Retinal pigment epithelial cell (primary cell): ENCODE measurements at regions not wholly inside any gene's neighbourhood (a gene's known extent, or its start where the extent isn't known, plus 50 kb on each side); places are given as distances from the start of the nearest gene placed in this dataset.

Experiments
- DNase-seq: peaks from one replicate; pipeline ENCODE4 v3.0.0-alpha.2; 2010; ENCODE audit warnings: low read depth
- H3K4me3 ChIP-seq: 2 replicates; pipeline ENCODE4 v1.5.1; 2011; ENCODE audit warnings: mild to moderate bottlenecking, low read length, control low read depth, moderate library complexity
- TF ChIP-seq, protein P1 (sequence below): conservative IDR thresholded peaks from 2 replicates; pipeline ENCODE4 v1.5.1; 2011; ENCODE audit warnings: low read depth, low read length, control low read depth, inconsistent platforms

DNA sequence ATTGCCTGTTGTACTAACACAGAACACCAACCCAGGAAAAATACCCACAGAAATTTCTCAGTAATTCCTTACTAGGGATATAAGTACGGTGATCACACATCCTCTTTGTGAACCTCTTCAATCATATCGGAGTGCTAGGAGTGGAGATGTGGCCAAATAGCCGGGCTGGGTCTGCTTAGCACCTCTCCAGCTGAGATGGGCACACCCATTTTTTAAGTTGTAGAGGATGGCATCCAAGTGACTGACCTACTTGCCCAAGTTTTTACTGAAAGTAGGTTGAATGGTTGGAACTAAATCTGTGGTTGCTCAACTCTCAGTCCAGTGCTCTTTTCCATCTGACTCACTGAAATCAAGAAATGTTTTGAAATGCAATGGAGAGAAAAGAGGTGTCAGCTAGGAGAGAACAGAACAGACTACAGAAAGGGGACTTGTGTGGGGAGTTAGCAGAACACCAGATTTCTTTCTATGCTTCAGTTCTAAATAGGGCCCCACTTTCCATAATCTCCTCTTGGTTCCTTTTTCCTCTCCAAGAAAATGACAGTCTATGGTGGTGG lies 68.7 kb upstream of the FSHR start:
- TF ChIP-seq, protein P1, sequence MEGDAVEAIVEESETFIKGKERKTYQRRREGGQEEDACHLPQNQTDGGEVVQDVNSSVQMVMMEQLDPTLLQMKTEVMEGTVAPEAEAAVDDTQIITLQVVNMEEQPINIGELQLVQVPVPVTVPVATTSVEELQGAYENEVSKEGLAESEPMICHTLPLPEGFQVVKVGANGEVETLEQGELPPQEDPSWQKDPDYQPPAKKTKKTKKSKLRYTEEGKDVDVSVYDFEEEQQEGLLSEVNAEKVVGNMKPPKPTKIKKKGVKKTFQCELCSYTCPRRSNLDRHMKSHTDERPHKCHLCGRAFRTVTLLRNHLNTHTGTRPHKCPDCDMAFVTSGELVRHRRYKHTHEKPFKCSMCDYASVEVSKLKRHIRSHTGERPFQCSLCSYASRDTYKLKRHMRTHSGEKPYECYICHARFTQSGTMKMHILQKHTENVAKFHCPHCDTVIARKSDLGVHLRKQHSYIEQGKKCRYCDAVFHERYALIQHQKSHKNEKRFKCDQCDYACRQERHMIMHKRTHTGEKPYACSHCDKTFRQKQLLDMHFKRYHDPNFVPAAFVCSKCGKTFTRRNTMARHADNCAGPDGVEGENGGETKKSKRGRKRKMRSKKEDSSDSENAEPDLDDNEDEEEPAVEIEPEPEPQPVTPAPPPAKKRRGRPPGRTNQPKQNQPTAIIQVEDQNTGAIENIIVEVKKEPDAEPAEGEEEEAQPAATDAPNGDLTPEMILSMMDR: no peak
- H3K4me3 ChIP-seq: no peak overlapping the region
- DNase-seq: no peak

DNA sequence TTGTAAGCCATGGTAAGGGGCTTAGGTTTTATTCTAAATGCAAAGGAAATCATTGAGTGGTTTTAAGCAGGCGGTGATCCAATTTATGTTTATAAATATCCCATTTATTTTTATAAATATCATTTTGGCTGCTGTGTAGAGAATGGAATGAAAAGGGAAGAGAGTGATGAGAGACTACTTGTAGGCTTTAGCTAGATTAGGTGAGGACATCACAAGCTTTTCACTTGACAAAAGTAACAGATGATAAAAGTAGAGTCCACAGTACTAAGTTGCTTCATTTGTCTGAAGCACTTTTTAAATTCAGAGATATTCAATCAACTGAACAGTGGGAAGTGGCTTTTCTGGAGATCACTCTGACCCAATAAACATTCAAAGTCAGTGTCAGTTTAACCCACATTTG lies 65.4 kb upstream of the FSHR start:
- DNase-seq: no peak
- TF ChIP-seq, protein P1: no peak
- H3K4me3 ChIP-seq: no peak overlapping the region

DNA sequence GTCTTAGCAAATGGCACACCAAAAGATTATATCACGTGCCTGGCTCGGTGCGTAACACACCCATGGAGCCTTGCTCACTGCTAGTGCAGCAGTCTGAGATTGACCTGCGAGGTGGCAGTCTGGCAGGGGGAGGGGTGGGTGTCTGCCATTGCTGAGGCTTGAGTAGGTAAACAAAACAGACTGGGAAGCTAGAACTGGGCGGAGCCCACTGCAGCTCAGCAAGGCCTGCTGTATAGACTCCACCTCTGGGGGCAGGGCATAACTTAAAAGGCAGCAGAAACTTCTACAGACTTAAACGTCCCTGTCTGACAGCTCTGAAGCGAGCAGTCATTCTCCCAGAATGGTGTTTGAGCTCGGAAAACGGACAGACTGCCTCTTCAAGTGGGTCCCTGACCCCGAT lies 55.9 kb upstream of the FSHR start:
- no peak overlapping the region for H3K4me3 ChIP-seq
- no peak for DNase-seq
- TF ChIP-seq, protein P1: no peak

DNA sequence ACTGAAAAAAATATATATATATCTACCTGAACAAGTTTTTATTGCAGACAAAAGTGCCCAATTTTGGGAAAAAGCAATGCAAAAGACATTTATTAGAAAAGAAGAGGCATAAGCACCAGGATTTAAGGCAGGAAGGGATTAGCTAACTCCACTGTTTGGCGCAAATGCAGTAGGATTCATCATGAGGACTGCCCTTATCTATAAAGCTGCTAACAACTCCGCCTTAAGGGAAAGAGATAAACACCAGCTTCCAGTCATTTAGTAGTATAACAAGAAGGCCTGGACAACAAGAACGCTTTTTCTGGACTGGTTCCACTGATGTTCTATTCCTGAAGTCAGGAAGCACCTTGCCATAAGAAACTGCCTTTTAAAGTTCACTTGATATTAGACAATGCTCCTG lies 52.9 kb upstream of the FSHR start:
- DNase-seq: no peak
- TF ChIP-seq, protein P1: no peak

More for the DNA sequence above, 52.9 kb upstream of the FSHR start:
- H3K4me3 ChIP-seq: no peak overlapping the region
